ENCODE measurements at regions not wholly inside any gene's neighbourhood (a gene's known extent, or its start where the extent isn't known, plus 50 kb on each side); places are given as distances from the start of the nearest gene placed in this dataset.
A peak's percentile ranks its signal among the peaks of the same experiment; 100 is the strongest.

- H3K27me3 ChIP-seq (ENCODE audit: control insufficient read depth, insufficient read depth, low read length): no peaks in the 10 kb centered on the region
- H3K36me3 ChIP-seq (replicated peaks; ENCODE audit: control insufficient read depth, insufficient read depth, low read length): no peaks in the 10 kb centered on the region
- H3K4me3 ChIP-seq (ENCODE audit: insufficient read depth, low read depth, low read length): no peak overlapping the region
- no peak for DNase-seq
Measured at GRCh38 chr13:79081942-79082341, 324.1 kb downstream of the RBM26 start.

- DNase-seq: no peak
- Histone ChIP-seq H3K36me3 (replicated peaks; ENCODE audit: control insufficient read depth, insufficient read depth, low read length) (no peaks in the 10 kb centered on the region), H3K4me3 (ENCODE audit: insufficient read depth, low read depth, low read length) (no peak overlapping the region), H3K27me3 (ENCODE audit: control insufficient read depth, insufficient read depth, low read length) (no peaks in the 10 kb centered on the region)
Measured at GRCh38 chr13:79079351-79079839, 326.7 kb downstream of the RBM26 start.

- no peaks in the 10 kb centered on the region for H3K36me3 ChIP-seq (replicated peaks; ENCODE audit: control insufficient read depth, insufficient read depth, low read length)
- no peaks in the 10 kb centered on the region for H3K27me3 ChIP-seq (ENCODE audit: control insufficient read depth, insufficient read depth, low read length)
- H3K4me3 ChIP-seq (ENCODE audit: insufficient read depth, low read depth, low read length): no peak overlapping the region
- no peak for DNase-seq
Measured at GRCh38 chr13:79075703-79076102, 330.4 kb downstream of the RBM26 start.

GRCh38 chr13:79070343-79070974, 335.6 kb downstream of the RBM26 start:
- H3K27me3 ChIP-seq (ENCODE audit: control insufficient read depth, insufficient read depth, low read length): no peaks in the 10 kb centered on the region
- no peak for DNase-seq
- H3K36me3 ChIP-seq (replicated peaks; ENCODE audit: control insufficient read depth, insufficient read depth, low read length): no peaks in the 10 kb centered on the region
- H3K4me3 ChIP-seq (ENCODE audit: insufficient read depth, low read depth, low read length): no peak overlapping the region

GRCh38 chr13:79062291-79062690, 343.8 kb downstream of the RBM26 start:
- no peaks in the 10 kb centered on the region for H3K36me3 ChIP-seq (replicated peaks; ENCODE audit: control insufficient read depth, insufficient read depth, low read length)
- H3K4me3 ChIP-seq (ENCODE audit: insufficient read depth, low read depth, low read length): no peak overlapping the region
- H3K27me3 ChIP-seq (ENCODE audit: control insufficient read depth, insufficient read depth, low read length): no peaks in the 10 kb centered on the region
- DNase-seq: no peak

GRCh38 chr13:79060216-79060615, 345.8 kb downstream of the RBM26 start:
- Histone ChIP-seq H3K27me3 (ENCODE audit: control insufficient read depth, insufficient read depth, low read length) (no peaks in the 10 kb centered on the region), H3K36me3 (replicated peaks; ENCODE audit: control insufficient read depth, insufficient read depth, low read length) (no peaks in the 10 kb centered on the region), H3K4me3 (ENCODE audit: insufficient read depth, low read depth, low read length) (no peak overlapping the region)
- no peak for DNase-seq

- no peak for DNase-seq
- no peak overlapping the region for H3K4me3 ChIP-seq (ENCODE audit: insufficient read depth, low read depth, low read length)
- H3K36me3 ChIP-seq (replicated peaks; ENCODE audit: control insufficient read depth, insufficient read depth, low read length): no peaks in the 10 kb centered on the region
- no peaks in the 10 kb centered on the region for H3K27me3 ChIP-seq (ENCODE audit: control insufficient read depth, insufficient read depth, low read length)
Measured at GRCh38 chr13:79056706-79057105, 349.3 kb downstream of the RBM26 start.

- H3K36me3 ChIP-seq (replicated peaks; ENCODE audit: control insufficient read depth, insufficient read depth, low read length): no peaks in the 10 kb centered on the region
- H3K27me3 ChIP-seq (ENCODE audit: control insufficient read depth, insufficient read depth, low read length): no peaks in the 10 kb centered on the region
- no peak for DNase-seq
- no peak overlapping the region for H3K4me3 ChIP-seq (ENCODE audit: insufficient read depth, low read depth, low read length)
Measured at GRCh38 chr13:79051472-79051871, 354.6 kb downstream of the RBM26 start.

GRCh38 chr13:79044415-79044814, 361.6 kb downstream of the RBM26 start:
- H3K27me3 ChIP-seq (ENCODE audit: control insufficient read depth, insufficient read depth, low read length): no peaks in the 10 kb centered on the region
- DNase-seq: no peak
- no peaks in the 10 kb centered on the region for H3K36me3 ChIP-seq (replicated peaks; ENCODE audit: control insufficient read depth, insufficient read depth, low read length)
- H3K4me3 ChIP-seq (ENCODE audit: insufficient read depth, low read depth, low read length): no peak overlapping the region

- H3K36me3 ChIP-seq (replicated peaks; ENCODE audit: control insufficient read depth, insufficient read depth, low read length): no peaks in the 10 kb centered on the region
- no peak for DNase-seq
Measured at GRCh38 chr13:79043208-79043607, 362.8 kb downstream of the RBM26 start.

GRCh38 chr13:79037197-79037596, 368.9 kb downstream of the RBM26 start:
- Histone ChIP-seq H3K27me3 (ENCODE audit: control insufficient read depth, insufficient read depth, low read length) (no peaks in the 10 kb centered on the region), H3K4me3 (ENCODE audit: insufficient read depth, low read depth, low read length) (no peak overlapping the region), H3K36me3 (replicated peaks; ENCODE audit: control insufficient read depth, insufficient read depth, low read length) (no peaks in the 10 kb centered on the region)
- DNase-seq: peak; percentile 10

More at GRCh38 chr13:79043208-79043607, 362.8 kb downstream of the RBM26 start:
- Histone ChIP-seq H3K27me3 (ENCODE audit: control insufficient read depth, insufficient read depth, low read length) (no peaks in the 10 kb centered on the region), H3K4me3 (ENCODE audit: insufficient read depth, low read depth, low read length) (no peak overlapping the region)

- DNase-seq: no peak
- Histone ChIP-seq H3K27me3 (ENCODE audit: control insufficient read depth, insufficient read depth, low read length) (no peaks in the 10 kb centered on the region), H3K36me3 (replicated peaks; ENCODE audit: control insufficient read depth, insufficient read depth, low read length) (no peaks in the 10 kb centered on the region), H3K4me3 (ENCODE audit: insufficient read depth, low read depth, low read length) (no peak overlapping the region)
Measured at GRCh38 chr13:79034341-79034740, 371.7 kb downstream of the RBM26 start.

GRCh38 chr13:79030513-79030912, 371.6 kb upstream of the OBI1 start:
- H3K4me3 ChIP-seq (ENCODE audit: insufficient read depth, low read depth, low read length): no peak overlapping the region
- DNase-seq: no peak
- no peaks in the 10 kb centered on the region for H3K27me3 ChIP-seq (ENCODE audit: control insufficient read depth, insufficient read depth, low read length)
- no peaks in the 10 kb centered on the region for H3K36me3 ChIP-seq (replicated peaks; ENCODE audit: control insufficient read depth, insufficient read depth, low read length)

GRCh38 chr13:79018166-79018565, 359.2 kb upstream of the OBI1 start:
- no peaks in the 10 kb centered on the region for H3K36me3 ChIP-seq (replicated peaks; ENCODE audit: control insufficient read depth, insufficient read depth, low read length)
- no peaks in the 10 kb centered on the region for H3K27me3 ChIP-seq (ENCODE audit: control insufficient read depth, insufficient read depth, low read length)
- no peak overlapping the region for H3K4me3 ChIP-seq (ENCODE audit: insufficient read depth, low read depth, low read length)
- DNase-seq: no peak

GRCh38 chr13:79011179-79011578, 352.2 kb upstream of the OBI1 start:
- Histone ChIP-seq H3K27me3 (ENCODE audit: control insufficient read depth, insufficient read depth, low read length) (no peaks in the 10 kb centered on the region), H3K4me3 (ENCODE audit: insufficient read depth, low read depth, low read length) (no peak overlapping the region), H3K36me3 (replicated peaks; ENCODE audit: control insufficient read depth, insufficient read depth, low read length) (no peaks in the 10 kb centered on the region)
- no peak for DNase-seq
